DMS 273 (cell line): ENCODE measurements at regions not wholly inside any gene's neighbourhood (a gene's known extent, or its start where the extent isn't known, plus 50 kb on each side); places are given as distances from the start of the nearest gene placed in this dataset.
A peak's percentile ranks its signal among the peaks of the same experiment; 100 is the strongest.

Experiments
- DNase-seq: peaks from one replicate; lab custom pipeline; 2025; ENCODE audit not compliant: unreplicated experiment; lab: John Stamatoyannopoulos, UW

GRCh38 chr6:87995461-87995860, 52.2 kb upstream of the SPACA1 start:
- no peak for DNase-seq

- DNase-seq = peak; percentile 21
Measured at GRCh38 chr6:87993356-87993755, 54.3 kb upstream of the SPACA1 start.

- DNase-seq = no peak
Measured at GRCh38 chr6:87990871-87991270, 56.8 kb upstream of the SPACA1 start.

GRCh38 chr6:87982134-87982533, 65.5 kb upstream of the SPACA1 start:
- peak; percentile 37 for DNase-seq

- no peak for DNase-seq
Measured at GRCh38 chr6:87979737-87980136, 67.9 kb upstream of the SPACA1 start.

GRCh38 chr6:87976616-87977015, 71.0 kb upstream of the SPACA1 start:
- no peak for DNase-seq

- no peak for DNase-seq
Measured at GRCh38 chr6:87975561-87975960, 72.1 kb upstream of the SPACA1 start.

GRCh38 chr6:87972279-87972678, 75.4 kb upstream of the SPACA1 start:
- DNase-seq = no peak

GRCh38 chr6:87971605-87972262, 75.9 kb upstream of the SPACA1 start:
- DNase-seq = no peak

GRCh38 chr6:87968435-87969278, 79.0 kb upstream of the SPACA1 start:
- DNase-seq = peak; percentile 75

- DNase-seq = no peak
Measured at GRCh38 chr6:87965806-87966205, 81.8 kb upstream of the SPACA1 start.

- no peak for DNase-seq
Measured at GRCh38 chr6:87959083-87959482, 88.6 kb upstream of the SPACA1 start.

- DNase-seq = no peak
Measured at GRCh38 chr6:87951751-87952150, 95.9 kb upstream of the SPACA1 start.

- no peak for DNase-seq
Measured at GRCh38 chr6:87950614-87951013, 97.0 kb upstream of the SPACA1 start.

GRCh38 chr6:87949194-87949593, 98.4 kb upstream of the SPACA1 start:
- DNase-seq = no peak

- DNase-seq = peak; percentile 15
Measured at GRCh38 chr6:87946669-87947068, 101.0 kb upstream of the SPACA1 start.

- DNase-seq = peak; percentile 82
Measured at GRCh38 chr6:87945966-87946365, 101.7 kb upstream of the SPACA1 start.

- peak; percentile 46 for DNase-seq
Measured at GRCh38 chr6:87945181-87945580, 102.5 kb upstream of the SPACA1 start.

GRCh38 chr6:87944541-87944954, 103.1 kb upstream of the SPACA1 start:
- DNase-seq = peak; percentile 88

- no peak for DNase-seq
Measured at GRCh38 chr6:87943191-87943590, 104.5 kb upstream of the SPACA1 start.

- no peak for DNase-seq
Measured at GRCh38 chr6:87941556-87942358, 105.9 kb upstream of the SPACA1 start.

- DNase-seq = no peak
Measured at GRCh38 chr6:87939776-87940175, 107.9 kb upstream of the SPACA1 start.
